Activated CD8-positive, alpha-beta T cell treated with anti-CD3 and anti-CD28 coated beads for 36 hours (primary cell): ENCODE measurements at regions not wholly inside any gene's neighbourhood (a gene's known extent, or its start where the extent isn't known, plus 50 kb on each side); places are given as distances from the start of the nearest gene placed in this dataset.

Experiments
- ATAC-seq: fragments of 200-7000 bp; cut with Tn5 transposase; one replicate; pipeline ENCODE4 v1.10.0; 2021; ENCODE audit warnings: mild to moderate bottlenecking, moderate library complexity
- CTCF ChIA-PET: fragments of 350-600 bp; sonication (Branson Sonifier 250); formaldehyde crosslinking; loops from one replicate; lab custom pipeline; 2021; ENCODE audit warnings: antibody characterized with exemption; lab: Charles Lee
- POLR2A ChIA-PET: fragments of 350-600 bp; sonication (Branson Sonifier 250); formaldehyde crosslinking; loops from one replicate; lab custom pipeline; 2021; ENCODE audit warnings: antibody characterized with exemption; lab: Charles Lee
- DNase-seq: peaks from one replicate; pipeline ENCODE4 v3.0.0-alpha.2; 2020
- H3K27ac Mint-ChIP-seq: one replicate; pipeline ENCODE4 v1.8.0; 2021; ENCODE audit warnings: mild to moderate bottlenecking, mixed read lengths
- H3K27me3 Mint-ChIP-seq: one replicate; pipeline ENCODE4 v1.8.0; 2021; ENCODE audit warnings: mixed read lengths
- H3K36me3 Mint-ChIP-seq: one replicate; pipeline ENCODE4 v1.8.0; 2021; ENCODE audit warnings: low read depth, mixed read lengths
- H3K4me1 Mint-ChIP-seq: one replicate; pipeline ENCODE4 v1.8.0; 2021; ENCODE audit warnings: low read depth, mixed read lengths
- H3K4me3 Mint-ChIP-seq: one replicate; pipeline ENCODE4 v1.8.0; 2021; ENCODE audit warnings: mild to moderate bottlenecking, moderate library complexity, mixed read lengths
- H3K9me3 Mint-ChIP-seq: one replicate; pipeline ENCODE4 v1.8.0; 2021; ENCODE audit warnings: mixed read lengths
- intact Hi-C: fragments of 100-400 bp; cut with micrococcal nuclease; formaldehyde crosslinking; loops from one replicate; pipeline ENCODE4 v1.10.0; 2022
- TF ChIP-seq, protein P1 (sequence below): fragments of 200-600 bp; IDR thresholded peaks from one replicate; pipeline ENCODE4 v1.8.0; 2022; ENCODE audit warnings: antibody characterized with exemption, mild to moderate bottlenecking

GRCh38 chr5:153347611-153348010 is 142.9 kb upstream of the GRIA1 start:
- DNase-seq, result no peak
- ATAC-seq, result no peak
- Mint-ChIP-seq H3K9me3 (no peaks in the 10 kb centered on the region), H3K27me3 (peaks cover 8% of the 10 kb centered on the region), H3K27ac (no peak overlapping the region), H3K36me3 (no peaks in the 10 kb centered on the region), H3K4me1 (peaks cover 2% of the 10 kb centered on the region), H3K4me3 (no peak overlapping the region)
- intact Hi-C loops, result no loop called here
- TF ChIP-seq, protein P1, sequence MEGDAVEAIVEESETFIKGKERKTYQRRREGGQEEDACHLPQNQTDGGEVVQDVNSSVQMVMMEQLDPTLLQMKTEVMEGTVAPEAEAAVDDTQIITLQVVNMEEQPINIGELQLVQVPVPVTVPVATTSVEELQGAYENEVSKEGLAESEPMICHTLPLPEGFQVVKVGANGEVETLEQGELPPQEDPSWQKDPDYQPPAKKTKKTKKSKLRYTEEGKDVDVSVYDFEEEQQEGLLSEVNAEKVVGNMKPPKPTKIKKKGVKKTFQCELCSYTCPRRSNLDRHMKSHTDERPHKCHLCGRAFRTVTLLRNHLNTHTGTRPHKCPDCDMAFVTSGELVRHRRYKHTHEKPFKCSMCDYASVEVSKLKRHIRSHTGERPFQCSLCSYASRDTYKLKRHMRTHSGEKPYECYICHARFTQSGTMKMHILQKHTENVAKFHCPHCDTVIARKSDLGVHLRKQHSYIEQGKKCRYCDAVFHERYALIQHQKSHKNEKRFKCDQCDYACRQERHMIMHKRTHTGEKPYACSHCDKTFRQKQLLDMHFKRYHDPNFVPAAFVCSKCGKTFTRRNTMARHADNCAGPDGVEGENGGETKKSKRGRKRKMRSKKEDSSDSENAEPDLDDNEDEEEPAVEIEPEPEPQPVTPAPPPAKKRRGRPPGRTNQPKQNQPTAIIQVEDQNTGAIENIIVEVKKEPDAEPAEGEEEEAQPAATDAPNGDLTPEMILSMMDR, result no peak
- ChIA-PET POLR2A (no interaction called here), CTCF (no interaction called here)

- ChIA-PET POLR2A (no interaction called here), CTCF (no interaction called here)
- DNase-seq (no peak), ATAC-seq (no peak)
- H3K27ac Mint-ChIP-seq, result no peak overlapping the region
- intact Hi-C loops, result no loop called here
- H3K27me3 Mint-ChIP-seq, result peaks cover 8% of the 10 kb centered on the region
- peaks cover 6% of the 10 kb centered on the region for H3K4me1 Mint-ChIP-seq
- no peaks in the 10 kb centered on the region for H3K9me3 Mint-ChIP-seq
- TF ChIP-seq, protein P1, result no peak
- no peak overlapping the region for H3K4me3 Mint-ChIP-seq
- H3K36me3 Mint-ChIP-seq, result no peaks in the 10 kb centered on the region
These were observed 140.1 kb upstream of the GRIA1 start for GRCh38 chr5:153350175-153350883.

DNA sequence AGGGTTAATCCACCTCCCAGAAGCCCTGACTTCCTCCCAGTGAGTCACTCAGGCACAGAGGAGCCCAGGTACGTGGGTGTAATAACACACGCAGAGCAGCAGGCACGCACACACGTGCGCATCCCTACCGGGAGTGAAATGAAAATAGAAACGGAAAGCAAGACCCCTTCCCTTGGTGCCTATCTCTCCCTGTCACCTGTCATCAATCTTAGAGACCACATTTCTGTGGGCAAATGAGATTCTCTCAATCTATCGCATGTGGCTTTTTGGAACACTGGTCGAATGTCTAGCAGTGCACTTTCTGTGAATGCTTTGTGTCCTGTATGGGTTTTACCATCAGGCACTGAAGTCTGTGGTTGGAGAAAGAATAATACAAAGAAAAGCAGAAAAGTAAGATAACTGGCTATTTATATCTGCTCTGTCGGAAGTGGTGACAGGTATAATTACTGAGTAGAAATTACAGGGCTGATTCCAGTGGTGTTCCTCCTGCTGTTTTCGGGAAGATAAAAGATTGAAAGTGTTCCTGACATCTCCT is 137.7 kb upstream of the GRIA1 start:
- peaks cover 6% of the 10 kb centered on the region for H3K4me1 Mint-ChIP-seq
- H3K36me3 Mint-ChIP-seq, result no peaks in the 10 kb centered on the region
- H3K27me3 Mint-ChIP-seq, result peaks cover 8% of the 10 kb centered on the region
- no peak overlapping the region for H3K27ac Mint-ChIP-seq
- TF ChIP-seq, protein P1, result no peak
- CTCF ChIA-PET, result no interaction called here
- peak overlapping the region; percentile 2 for H3K4me3 Mint-ChIP-seq
- POLR2A ChIA-PET, result no interaction called here
- DNase-seq (peak; percentile 49), ATAC-seq (peak; percentile 78)
- intact Hi-C loops, result no loop called here
- H3K9me3 Mint-ChIP-seq, result no peaks in the 10 kb centered on the region

DNA sequence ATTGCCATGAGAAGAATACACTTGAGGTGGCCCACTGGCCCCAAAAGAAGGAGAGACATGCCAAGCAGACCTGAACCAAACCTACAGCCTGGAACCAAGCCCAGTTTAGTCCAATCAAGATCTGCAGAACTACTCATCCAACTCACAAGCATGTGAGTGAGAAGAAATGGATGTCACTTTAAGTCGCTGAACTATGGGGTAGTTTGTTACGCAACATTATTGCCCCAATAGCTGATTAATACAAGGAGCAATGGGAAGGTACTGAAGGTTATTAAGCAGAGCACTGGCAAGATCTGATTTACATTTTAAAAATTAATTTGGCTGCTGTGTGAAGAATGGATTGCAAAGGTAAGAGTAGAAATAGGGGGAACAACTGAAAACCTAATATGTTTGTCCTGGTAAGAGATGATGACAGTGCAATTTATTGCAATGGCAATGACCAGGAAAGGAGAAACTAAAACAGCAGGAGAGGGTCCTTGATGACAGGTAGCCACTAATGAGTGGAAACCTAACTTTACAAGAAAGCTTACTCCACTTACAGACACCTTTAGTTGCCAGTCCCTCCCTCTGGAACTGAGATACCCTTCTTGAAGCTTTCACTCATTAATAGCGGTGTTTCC is 132.9 kb upstream of the GRIA1 start:
- DNase-seq (no peak), ATAC-seq (no peak)
- intact Hi-C loops, result no loop called here
- Mint-ChIP-seq H3K9me3 (no peaks in the 10 kb centered on the region), H3K27ac (no peak overlapping the region), H3K36me3 (no peaks in the 10 kb centered on the region), H3K4me3 (no peak overlapping the region), H3K27me3 (no peaks in the 10 kb centered on the region), H3K4me1 (peaks cover 13% of the 10 kb centered on the region)
- TF ChIP-seq, protein P1, result no peak
- ChIA-PET CTCF (no interaction called here), POLR2A (no interaction called here)

GRCh38 chr5:153358315-153358976 is 132.0 kb upstream of the GRIA1 start:
- Mint-ChIP-seq H3K27ac (no peak overlapping the region), H3K4me3 (no peak overlapping the region), H3K36me3 (no peaks in the 10 kb centered on the region), H3K4me1 (peaks cover 9% of the 10 kb centered on the region), H3K9me3 (no peaks in the 10 kb centered on the region), H3K27me3 (no peaks in the 10 kb centered on the region)
- DNase-seq (no peak), ATAC-seq (peak; percentile 34)
- ChIA-PET CTCF (no interaction called here), POLR2A (no interaction called here)
- intact Hi-C loops, result no loop called here
- TF ChIP-seq, protein P1, result no peak
